GM23338 (cell line): ENCODE measurements at regions not wholly inside any gene's neighbourhood (a gene's known extent, or its start where the extent isn't known, plus 50 kb on each side); places are given as distances from the start of the nearest gene placed in this dataset.

Source experiments
- CREB1 ChIP-seq: fragments of 250-450 bp; sonication (Bioruptor Pico); IDR thresholded peaks from 2 replicates; pipeline ENCODE4 v1.5.0; 2020; ENCODE audit warnings: low read depth, mild to moderate bottlenecking, moderate library complexity
- EZH2 ChIP-seq: fragments of 200-600 bp; sonication (generic); IDR thresholded peaks from one replicate; pipeline ENCODE4 v1.8.0; 2017; ENCODE audit warnings: antibody characterized with exemption, mild to moderate bottlenecking, low read depth; ENCODE audit not compliant: unreplicated experiment
- EZH2phosphoT487 ChIP-seq: fragments of 200-600 bp; sonication (generic); IDR thresholded peaks from one replicate; pipeline ENCODE4 v1.8.1; 2018; ENCODE audit warnings: antibody characterized with exemption; ENCODE audit not compliant: unreplicated experiment
- JUNB ChIP-seq: IDR thresholded peaks from one replicate; pipeline ENCODE4 v1.6.1; 2016; ENCODE audit warnings: antibody characterized with exemption; ENCODE audit not compliant: unreplicated experiment
- STAT1 ChIP-seq: IDR thresholded peaks from one replicate; pipeline ENCODE4 v1.6.1; 2016; ENCODE audit warnings: antibody characterized with exemption; ENCODE audit not compliant: unreplicated experiment
- TF ChIP-seq, protein P1 (sequence below), 2 experiments: fragments of 200-600 bp in 1 of 2; sonication (generic) in 1 of 2; conservative IDR thresholded peaks; 2 replicates each; pipeline versions ENCODE4 v1.5.1 to v1.6.1; 2016 to 2017; ENCODE audit warnings: antibody characterized with exemption in 2 of 2, low read depth in 2 of 2, mild to moderate bottlenecking in 2 of 2, moderate library complexity in 1 of 2

DNA sequence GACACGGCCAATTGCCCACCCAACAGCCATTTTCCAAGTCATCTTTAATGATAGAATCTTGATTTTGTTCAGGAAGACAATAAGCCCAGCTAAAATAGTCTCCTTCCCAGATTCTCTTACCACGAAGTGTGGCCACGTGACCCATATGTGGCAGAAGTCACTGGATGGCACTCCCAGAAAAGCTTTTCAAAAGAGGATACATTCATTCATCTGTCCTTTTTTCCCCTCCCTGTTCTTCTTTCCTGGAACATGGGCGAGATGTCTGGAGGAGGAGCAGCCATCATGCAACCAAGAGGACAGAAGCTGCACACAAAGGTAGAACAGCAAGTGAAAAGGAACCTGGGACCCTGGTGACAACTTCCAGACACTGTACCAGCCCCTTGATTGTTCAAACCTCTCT, 174.7 kb downstream of the UACA start:
- TF ChIP-seq, protein P1, sequence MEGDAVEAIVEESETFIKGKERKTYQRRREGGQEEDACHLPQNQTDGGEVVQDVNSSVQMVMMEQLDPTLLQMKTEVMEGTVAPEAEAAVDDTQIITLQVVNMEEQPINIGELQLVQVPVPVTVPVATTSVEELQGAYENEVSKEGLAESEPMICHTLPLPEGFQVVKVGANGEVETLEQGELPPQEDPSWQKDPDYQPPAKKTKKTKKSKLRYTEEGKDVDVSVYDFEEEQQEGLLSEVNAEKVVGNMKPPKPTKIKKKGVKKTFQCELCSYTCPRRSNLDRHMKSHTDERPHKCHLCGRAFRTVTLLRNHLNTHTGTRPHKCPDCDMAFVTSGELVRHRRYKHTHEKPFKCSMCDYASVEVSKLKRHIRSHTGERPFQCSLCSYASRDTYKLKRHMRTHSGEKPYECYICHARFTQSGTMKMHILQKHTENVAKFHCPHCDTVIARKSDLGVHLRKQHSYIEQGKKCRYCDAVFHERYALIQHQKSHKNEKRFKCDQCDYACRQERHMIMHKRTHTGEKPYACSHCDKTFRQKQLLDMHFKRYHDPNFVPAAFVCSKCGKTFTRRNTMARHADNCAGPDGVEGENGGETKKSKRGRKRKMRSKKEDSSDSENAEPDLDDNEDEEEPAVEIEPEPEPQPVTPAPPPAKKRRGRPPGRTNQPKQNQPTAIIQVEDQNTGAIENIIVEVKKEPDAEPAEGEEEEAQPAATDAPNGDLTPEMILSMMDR (conservative IDR thresholded peaks at IDR 0.05; ENCODE audit: low read depth in 2 of 2), result no peak
- no peak for TF ChIP-seq JUNB
- no peak for TF ChIP-seq EZH2phosphoT487
- TF ChIP-seq EZH2, result no peak
- no peak for TF ChIP-seq STAT1
- no peak for TF ChIP-seq CREB1
